GM12878 (cell line): ENCODE measurements at regions not wholly inside any gene's neighbourhood (a gene's known extent, or its start where the extent isn't known, plus 50 kb on each side); places are given as distances from the start of the nearest gene placed in this dataset.

Experiments used
- ATAC-seq: fragments of 200-7000 bp; cut with Tn5 transposase; 3 replicates; pipeline ENCODE4 v1.9.1; 2020; ENCODE audit warnings: mild to moderate bottlenecking, moderate library complexity
- BruUV-seq: library from RNA; stranded (reverse); fragments of 400-500 nt; replicated peaks from 2 replicates; lab custom pipeline; 2021; lab: Mats Ljungman, UMichigan
- CTCF ChIA-PET: fragments of 300-600 bp; sonication (Branson Sonifier 250); formaldehyde crosslinking; extraction: SDS; loops from one replicate; lab custom pipeline; 2021; ENCODE audit warnings: inconsistent platforms; lab: Yijun Ruan, JAX
- POLR2A ChIA-PET: fragments of 350-600 bp; formaldehyde crosslinking; extraction: SDS; loops from one replicate; lab custom pipeline; 2021; ENCODE audit warnings: inconsistent platforms; lab: Charles Lee
- RAD21 ChIA-PET: fragments of 300-600 bp; sonication (Branson Sonifier 250); formaldehyde crosslinking; loops from one replicate; lab custom pipeline; 2023; ENCODE audit warnings: antibody characterized with exemption; ENCODE audit not compliant: unreplicated experiment; lab: Charles Lee
- SMC1A ChIA-PET: fragments of 300-600 bp; sonication (Branson Sonifier 250); formaldehyde crosslinking; loops from one replicate; lab custom pipeline; 2023; ENCODE audit not compliant: unreplicated experiment, uncharacterized antibody; lab: Charles Lee
- DNase-seq: peaks from one replicate; pipeline ENCODE4 v3.0.0-alpha.2; 2011; ENCODE audit warnings: low read depth, low spot score
- FAIRE-seq: peaks from 3 replicates; lab custom pipeline; 2011; peaks lifted over from hg19 to GRCh38; lab: Jason Lieb, UNC
- H2AFZ ChIP-seq: 2 replicates; pipeline ENCODE4 v1.6.0; 2011; ENCODE audit warnings: low read depth, low read length, control low read depth; ENCODE audit not compliant: control insufficient read depth
- H3K27ac ChIP-seq: 2 replicates; pipeline ENCODE4 v1.5.1; 2011; ENCODE audit warnings: control low read depth; ENCODE audit not compliant: control insufficient read depth, insufficient read depth
- H3K27me3 ChIP-seq, 2 experiments: replicated peaks in 1 of 2; 2 replicates each; pipeline versions ENCODE4 v1.6.0 to v1.6.1; 2011; ENCODE audit warnings: low read length in 1 of 2; ENCODE audit not compliant: control insufficient read depth in 2 of 2, insufficient read depth in 2 of 2
- H3K36me3 ChIP-seq, 2 experiments: 2 replicates each; pipeline ENCODE4 v1.5.1; 2011; ENCODE audit warnings: low read length in 1 of 2; ENCODE audit not compliant: control insufficient read depth in 2 of 2, insufficient read depth in 2 of 2
- H3K4me1 ChIP-seq: 2 replicates; pipeline ENCODE4 v1.6.1; 2011; ENCODE audit warnings: mild to moderate bottlenecking, low read length, moderate library complexity, mixed read lengths; ENCODE audit not compliant: control insufficient read depth, insufficient read depth
- H3K4me2 ChIP-seq: 2 replicates; pipeline ENCODE4 v1.6.0; 2011; ENCODE audit warnings: control low read depth; ENCODE audit not compliant: control insufficient read depth, insufficient read depth
- H3K4me3 ChIP-seq: fragments of 200-600 bp; sonication (generic); 2 replicates; pipeline ENCODE4 v1.5.1; 2016
- H3K79me2 ChIP-seq: 2 replicates; pipeline ENCODE4 v1.6.0; 2011; ENCODE audit warnings: low read length; ENCODE audit not compliant: control insufficient read depth, insufficient read depth
- H3K9ac ChIP-seq: 2 replicates; pipeline ENCODE4 v1.8.0; 2011; ENCODE audit warnings: low read length, control low read depth, mixed read lengths; ENCODE audit not compliant: control insufficient read depth, insufficient read depth
- H3K9me3 ChIP-seq: replicated peaks from 3 replicates; pipeline ENCODE4 v1.5.1; 2011; ENCODE audit warnings: mild to moderate bottlenecking, low read length; ENCODE audit not compliant: control insufficient read depth, insufficient read depth
- H4K20me1 ChIP-seq: 2 replicates; pipeline ENCODE4 v1.6.0; 2011; ENCODE audit not compliant: control insufficient read depth, insufficient read depth
- CHD1 ChIP-seq: IDR thresholded peaks from 2 replicates; pipeline ENCODE4 v1.6.1; 2012; ENCODE audit warnings: low read depth, low read length, improper control_type of control experiment
- HDGF ChIP-seq: fragments of 450-650 bp; IDR thresholded peaks from 2 replicates; pipeline ENCODE4 v1.6.1; 2016; ENCODE audit warnings: antibody characterized with exemption
- PAX8 ChIP-seq: fragments of 450-650 bp; IDR thresholded peaks from 2 replicates; pipeline ENCODE4 v1.6.1; 2017; ENCODE audit warnings: mild to moderate bottlenecking, moderate library complexity
- ZNF384 ChIP-seq: IDR thresholded peaks from 2 replicates; pipeline ENCODE4 v1.6.1; 2012; ENCODE audit warnings: low read depth, mild to moderate bottlenecking, low read length, improper control_type of control experiment, borderline replicate concordance
- WGBS: methylation state at CpG from one replicate; pipeline ENCODE4 v1.1.6; 2016; ENCODE audit warnings: low lambda C conversion rate; ENCODE audit not compliant: insufficient replicate concordance, insufficient coverage; ENCODE audit errors: missing lambda C conversion rate; 5-methylcytosine and 5-hydroxymethylcytosine counted together
- in situ Hi-C: fragments of 300-500 bp; cut with MboI; formaldehyde crosslinking; loops from 9 replicates; pipeline ENCODE4 v1.14.3; 2018; ENCODE audit warnings: mixed read lengths
- intact Hi-C: fragments of 100-400 bp; cut with micrococcal nuclease; formaldehyde crosslinking; loops from one replicate; pipeline ENCODE4 v1.14.2; 2022; ENCODE audit not compliant: unreplicated experiment
- TF ChIP-seq, protein P1 (sequence below): fragments of 450-650 bp; IDR thresholded peaks from 2 replicates; pipeline ENCODE4 v1.6.1; 2016; ENCODE audit warnings: mild to moderate bottlenecking, moderate library complexity, borderline replicate concordance
- TF ChIP-seq, protein P2 (sequence below): fragments of 450-650 bp; IDR thresholded peaks from 2 replicates; pipeline ENCODE4 v1.6.1; 2017; ENCODE audit warnings: antibody characterized with exemption, mild to moderate bottlenecking, moderate library complexity

DNA sequence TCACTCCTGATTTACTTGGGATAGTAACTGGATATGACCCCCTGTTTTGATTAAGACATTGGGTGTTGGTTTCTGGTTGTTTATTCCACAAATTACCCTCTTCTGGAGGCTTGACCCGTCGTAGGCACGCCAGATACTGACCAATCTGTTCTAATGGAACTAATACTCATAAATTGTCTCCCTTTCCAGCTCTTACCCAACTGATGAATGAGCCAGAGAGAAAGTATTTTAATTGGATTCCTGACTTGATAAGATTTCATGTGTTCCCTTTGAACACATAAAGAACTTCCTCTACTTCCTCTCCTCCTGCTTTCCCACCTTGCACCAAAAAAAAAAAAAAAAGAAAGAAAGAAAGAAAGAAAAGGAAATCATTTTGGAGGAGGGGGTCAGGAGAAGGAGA is 340.9 kb downstream of the PCNX1 start:
- in situ Hi-C loops (no loop called here), intact Hi-C loops (no loop called here)
- H2AFZ ChIP-seq = no peak overlapping the region
- ChIA-PET SMC1A (interaction anchor here (0.7 kb wide), 1 partner anchor 16 kb away, joined by 3 read pairs; no protein-coding TSS in a partner anchor), POLR2A (no interaction called here), CTCF (no interaction called here), RAD21 (no interaction called here)
- no peaks in the 10 kb centered on the region for H3K79me2 ChIP-seq
- no TSS peak for BruUV-seq
- no peaks in the 10 kb centered on the region for H4K20me1 ChIP-seq
- no peak overlapping the region for H3K9ac ChIP-seq
- FAIRE-seq (no peak), ATAC-seq (no peak), DNase-seq (no peak)
- no peaks in the 10 kb centered on the region; the same call in 1 of the 2 replicates for H3K4me1 ChIP-seq
- no peak overlapping the region for H3K4me3 ChIP-seq
- H3K4me2 ChIP-seq = no peak overlapping the region
- H3K36me3 ChIP-seq = no peaks in the 10 kb centered on the region
- WGBS = 69% methylated on average over 3 of the region's 3 CpGs
- no peak for TF ChIP-seq HDGF
- TF ChIP-seq ZNF384 = no peak
- no peak for TF ChIP-seq PAX8
- TF ChIP-seq, protein P1, sequence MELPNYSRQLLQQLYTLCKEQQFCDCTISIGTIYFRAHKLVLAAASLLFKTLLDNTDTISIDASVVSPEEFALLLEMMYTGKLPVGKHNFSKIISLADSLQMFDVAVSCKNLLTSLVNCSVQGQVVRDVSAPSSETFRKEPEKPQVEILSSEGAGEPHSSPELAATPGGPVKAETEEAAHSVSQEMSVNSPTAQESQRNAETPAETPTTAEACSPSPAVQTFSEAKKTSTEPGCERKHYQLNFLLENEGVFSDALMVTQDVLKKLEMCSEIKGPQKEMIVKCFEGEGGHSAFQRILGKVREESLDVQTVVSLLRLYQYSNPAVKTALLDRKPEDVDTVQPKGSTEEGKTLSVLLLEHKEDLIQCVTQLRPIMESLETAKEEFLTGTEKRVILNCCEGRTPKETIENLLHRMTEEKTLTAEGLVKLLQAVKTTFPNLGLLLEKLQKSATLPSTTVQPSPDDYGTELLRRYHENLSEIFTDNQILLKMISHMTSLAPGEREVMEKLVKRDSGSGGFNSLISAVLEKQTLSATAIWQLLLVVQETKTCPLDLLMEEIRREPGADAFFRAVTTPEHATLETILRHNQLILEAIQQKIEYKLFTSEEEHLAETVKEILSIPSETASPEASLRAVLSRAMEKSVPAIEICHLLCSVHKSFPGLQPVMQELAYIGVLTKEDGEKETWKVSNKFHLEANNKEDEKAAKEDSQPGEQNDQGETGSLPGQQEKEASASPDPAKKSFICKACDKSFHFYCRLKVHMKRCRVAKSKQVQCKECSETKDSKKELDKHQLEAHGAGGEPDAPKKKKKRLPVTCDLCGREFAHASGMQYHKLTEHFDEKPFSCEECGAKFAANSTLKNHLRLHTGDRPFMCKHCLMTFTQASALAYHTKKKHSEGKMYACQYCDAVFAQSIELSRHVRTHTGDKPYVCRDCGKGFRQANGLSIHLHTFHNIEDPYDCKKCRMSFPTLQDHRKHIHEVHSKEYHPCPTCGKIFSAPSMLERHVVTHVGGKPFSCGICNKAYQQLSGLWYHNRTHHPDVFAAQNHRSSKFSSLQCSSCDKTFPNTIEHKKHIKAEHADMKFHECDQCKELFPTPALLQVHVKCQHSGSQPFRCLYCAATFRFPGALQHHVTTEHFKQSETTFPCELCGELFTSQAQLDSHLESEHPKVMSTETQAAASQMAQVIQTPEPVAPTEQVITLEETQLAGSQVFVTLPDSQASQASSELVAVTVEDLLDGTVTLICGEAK = no peak
- TF ChIP-seq CHD1 = no peak
- TF ChIP-seq, protein P2, sequence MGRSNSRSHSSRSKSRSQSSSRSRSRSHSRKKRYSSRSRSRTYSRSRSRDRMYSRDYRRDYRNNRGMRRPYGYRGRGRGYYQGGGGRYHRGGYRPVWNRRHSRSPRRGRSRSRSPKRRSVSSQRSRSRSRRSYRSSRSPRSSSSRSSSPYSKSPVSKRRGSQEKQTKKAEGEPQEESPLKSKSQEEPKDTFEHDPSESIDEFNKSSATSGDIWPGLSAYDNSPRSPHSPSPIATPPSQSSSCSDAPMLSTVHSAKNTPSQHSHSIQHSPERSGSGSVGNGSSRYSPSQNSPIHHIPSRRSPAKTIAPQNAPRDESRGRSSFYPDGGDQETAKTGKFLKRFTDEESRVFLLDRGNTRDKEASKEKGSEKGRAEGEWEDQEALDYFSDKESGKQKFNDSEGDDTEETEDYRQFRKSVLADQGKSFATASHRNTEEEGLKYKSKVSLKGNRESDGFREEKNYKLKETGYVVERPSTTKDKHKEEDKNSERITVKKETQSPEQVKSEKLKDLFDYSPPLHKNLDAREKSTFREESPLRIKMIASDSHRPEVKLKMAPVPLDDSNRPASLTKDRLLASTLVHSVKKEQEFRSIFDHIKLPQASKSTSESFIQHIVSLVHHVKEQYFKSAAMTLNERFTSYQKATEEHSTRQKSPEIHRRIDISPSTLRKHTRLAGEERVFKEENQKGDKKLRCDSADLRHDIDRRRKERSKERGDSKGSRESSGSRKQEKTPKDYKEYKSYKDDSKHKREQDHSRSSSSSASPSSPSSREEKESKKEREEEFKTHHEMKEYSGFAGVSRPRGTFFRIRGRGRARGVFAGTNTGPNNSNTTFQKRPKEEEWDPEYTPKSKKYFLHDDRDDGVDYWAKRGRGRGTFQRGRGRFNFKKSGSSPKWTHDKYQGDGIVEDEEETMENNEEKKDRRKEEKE = no peak
- H3K27me3 ChIP-seq = no peaks in the 10 kb centered on the region
- no peak overlapping the region for H3K27ac ChIP-seq
- H3K9me3 ChIP-seq = peaks cover 3% of the 10 kb centered on the region; the same call in 1 of the 3 replicates
